ENCODE measurements at regions not wholly inside any gene's neighbourhood (a gene's known extent, or its start where the extent isn't known, plus 50 kb on each side); places are given as distances from the start of the nearest gene placed in this dataset.

GRCh38 chr2:217249121-217250012 is 389.5 kb upstream of the TNP1 start:
- WGBS (ENCODE audit: extremely low coverage, insufficient coverage, insufficient read length): no CpG with 5 or more reads among the region's 8 CpGs
- peaks cover 38% of the 10 kb centered on the region for H3K79me1 ChIP-seq (ENCODE audit: low read length)
- no peak overlapping the region for H3K9ac ChIP-seq (ENCODE audit: low read length)
- H3K4me2 ChIP-seq (ENCODE audit: low read length): peak overlapping the region; percentile 26
- no peak for DNase-seq
- H3K18ac ChIP-seq (ENCODE audit: low read length): no peak overlapping the region
- no peak overlapping the region for H3K4me3 ChIP-seq (ENCODE audit: low read depth, low read length)
- no peak overlapping the region for H2AK5ac ChIP-seq (ENCODE audit: low read length)
- no peaks in the 10 kb centered on the region for H3K36me3 ChIP-seq (ENCODE audit: control insufficient read depth in 1 of 2, insufficient read depth in 2 of 2, low read length in 2 of 2)
- no peak overlapping the region for H4K12ac ChIP-seq (ENCODE audit: low read depth, low read length)
- no peak overlapping the region for H3K23ac ChIP-seq (ENCODE audit: low read length)
- H2AFZ ChIP-seq (ENCODE audit: insufficient read depth, low read length, poor library complexity): no peak overlapping the region
- H3K9me3 ChIP-seq (ENCODE audit: insufficient read depth, low read depth, low read length): no peaks in the 10 kb centered on the region
- H3K79me2 ChIP-seq (ENCODE audit: control insufficient read depth, insufficient read depth, low read length, poor library complexity): peaks cover 7% of the 10 kb centered on the region
- peaks cover 20 to 23% of the 10 kb centered on the region in 2 experiments for H3K4me1 ChIP-seq (ENCODE audit: control insufficient read depth in 1 of 2, insufficient read depth in 2 of 2, low read length in 2 of 2)
- H3K27me3 ChIP-seq (ENCODE audit: insufficient read depth, low read length): no peaks in the 10 kb centered on the region
- H2BK120ac ChIP-seq (ENCODE audit: insufficient read depth, low read length, poor library complexity): peak overlapping the region; percentile 83
- peak overlapping the region; percentile 96 for H3K27ac ChIP-seq (ENCODE audit: low read depth, low read length)
- peak overlapping the region; percentile 97 for H4K91ac ChIP-seq (ENCODE audit: low read depth, low read length)
- H2BK5ac ChIP-seq (ENCODE audit: low read depth, low read length, poor library complexity): peak overlapping the region; percentile 96
- H3K14ac ChIP-seq (ENCODE audit: low read length): peak overlapping the region; percentile 21
- H4K8ac ChIP-seq (ENCODE audit: low read depth, low read length): no peak overlapping the region
- peak overlapping the region; percentile 12 for H2BK12ac ChIP-seq (ENCODE audit: low read length)
- H3K4ac ChIP-seq (ENCODE audit: low read depth, low read length): no peak overlapping the region

DNA sequence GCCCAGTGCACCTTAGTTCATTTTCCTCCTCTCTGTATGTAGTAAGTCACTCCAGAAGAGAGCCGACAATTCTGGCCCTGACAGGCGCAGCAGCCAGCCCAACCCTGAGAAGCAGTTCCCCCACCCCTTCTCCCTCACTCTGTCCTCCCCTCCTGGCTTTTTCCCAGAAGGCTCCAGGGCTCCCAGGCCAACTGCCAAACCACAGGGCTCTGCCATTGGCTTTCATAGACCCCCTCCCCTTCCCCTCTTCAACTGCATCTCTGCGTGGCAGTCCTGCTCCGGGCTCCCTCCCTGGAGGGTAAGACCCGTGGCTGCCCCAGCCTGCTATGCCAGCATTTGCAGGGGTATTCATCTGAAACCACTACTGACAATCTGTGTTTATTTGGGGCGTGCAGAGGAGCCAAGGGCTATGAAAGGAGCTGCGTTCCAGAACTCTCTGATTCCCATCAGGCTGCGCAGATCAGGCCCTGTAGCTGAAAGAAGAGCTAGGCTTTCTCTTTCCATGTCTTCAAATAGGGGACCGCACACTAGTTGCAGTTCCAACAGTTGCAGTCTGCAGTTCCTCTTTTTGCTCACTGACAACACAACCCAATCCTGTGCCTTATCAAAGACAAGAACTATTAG is 388.6 kb upstream of the TNP1 start:
- H2AFZ ChIP-seq (ENCODE audit: insufficient read depth, low read length, poor library complexity): peak overlapping the region; percentile 37
- peak overlapping the region; percentile 88 for H4K91ac ChIP-seq (ENCODE audit: low read depth, low read length)
- H4K12ac ChIP-seq (ENCODE audit: low read depth, low read length): peak overlapping the region; percentile 12
- H3K14ac ChIP-seq (ENCODE audit: low read length): peak overlapping the region; percentile 96
- no peaks in the 10 kb centered on the region for H3K9me3 ChIP-seq (ENCODE audit: insufficient read depth, low read depth, low read length)
- peaks cover 20 to 26% of the 10 kb centered on the region in 2 experiments for H3K4me1 ChIP-seq (ENCODE audit: control insufficient read depth in 1 of 2, insufficient read depth in 2 of 2, low read length in 2 of 2)
- peaks cover 7% of the 10 kb centered on the region for H3K79me2 ChIP-seq (ENCODE audit: control insufficient read depth, insufficient read depth, low read length, poor library complexity)
- peak overlapping the region; percentile 96 for H2BK5ac ChIP-seq (ENCODE audit: low read depth, low read length, poor library complexity)
- H2BK120ac ChIP-seq (ENCODE audit: insufficient read depth, low read length, poor library complexity): peak overlapping the region; percentile 97
- H2BK12ac ChIP-seq (ENCODE audit: low read length): peak overlapping the region; percentile 89
- no peak for DNase-seq
- no peak overlapping the region for H3K4me3 ChIP-seq (ENCODE audit: low read depth, low read length)
- WGBS (ENCODE audit: extremely low coverage, insufficient coverage, insufficient read length): no CpG with 5 or more reads among the region's 9 CpGs
- H2AK5ac ChIP-seq (ENCODE audit: low read length): peak overlapping the region; percentile 43
- H3K36me3 ChIP-seq (ENCODE audit: control insufficient read depth in 1 of 2, insufficient read depth in 2 of 2, low read length in 2 of 2): no peaks in the 10 kb centered on the region
- H3K18ac ChIP-seq (ENCODE audit: low read length): peak overlapping the region; percentile 92
- H4K8ac ChIP-seq (ENCODE audit: low read depth, low read length): peak overlapping the region; percentile 82
- H3K79me1 ChIP-seq (ENCODE audit: low read length): peaks cover 38% of the 10 kb centered on the region
- H3K4me2 ChIP-seq (ENCODE audit: low read length): no peak overlapping the region
- peak overlapping the region; percentile 18 for H3K9ac ChIP-seq (ENCODE audit: low read length)
- H3K23ac ChIP-seq (ENCODE audit: low read length): no peak overlapping the region
- H3K4ac ChIP-seq (ENCODE audit: low read depth, low read length): peak overlapping the region; percentile 71
- no peaks in the 10 kb centered on the region for H3K27me3 ChIP-seq (ENCODE audit: insufficient read depth, low read length)
- peak overlapping the region; percentile 96 for H3K27ac ChIP-seq (ENCODE audit: low read depth, low read length)

- Histone ChIP-seq H3K23ac (ENCODE audit: low read length) (no peak overlapping the region), H3K4me3 (ENCODE audit: low read depth, low read length) (no peak overlapping the region), H3K79me1 (ENCODE audit: low read length) (peaks cover 35% of the 10 kb centered on the region), H3K4me1 (ENCODE audit: control insufficient read depth in 1 of 2, insufficient read depth in 2 of 2, low read length in 2 of 2) (peaks cover 20 to 26% of the 10 kb centered on the region in 2 experiments), H3K9me3 (ENCODE audit: insufficient read depth, low read depth, low read length) (no peaks in the 10 kb centered on the region), H2AK5ac (ENCODE audit: low read length) (peak overlapping the region; percentile 43), H3K14ac (ENCODE audit: low read length) (peak overlapping the region; percentile 96), H3K9ac (ENCODE audit: low read length) (no peak overlapping the region), H2AFZ (ENCODE audit: insufficient read depth, low read length, poor library complexity) (no peak overlapping the region), H3K4ac (ENCODE audit: low read depth, low read length) (peak overlapping the region; percentile 71), H4K12ac (ENCODE audit: low read depth, low read length) (no peak overlapping the region), H3K36me3 (ENCODE audit: control insufficient read depth in 1 of 2, insufficient read depth in 2 of 2, low read length in 2 of 2) (no peaks in the 10 kb centered on the region), H2BK120ac (ENCODE audit: insufficient read depth, low read length, poor library complexity) (peak overlapping the region; percentile 97), H3K27me3 (ENCODE audit: insufficient read depth, low read length) (no peaks in the 10 kb centered on the region), H4K8ac (ENCODE audit: low read depth, low read length) (peak overlapping the region; percentile 82), H3K18ac (ENCODE audit: low read length) (peak overlapping the region; percentile 31), H2BK5ac (ENCODE audit: low read depth, low read length, poor library complexity) (peak overlapping the region; percentile 96), H3K79me2 (ENCODE audit: control insufficient read depth, insufficient read depth, low read length, poor library complexity) (peaks cover 7% of the 10 kb centered on the region), H2BK12ac (ENCODE audit: low read length) (peak overlapping the region; percentile 89), H4K91ac (ENCODE audit: low read depth, low read length) (peak overlapping the region; percentile 88), H3K27ac (ENCODE audit: low read depth, low read length) (peak overlapping the region; percentile 96), H3K4me2 (ENCODE audit: low read length) (no peak overlapping the region)
- DNase-seq: no peak
- WGBS (ENCODE audit: extremely low coverage, insufficient coverage, insufficient read length): no CpG with 5 or more reads among the region's 8 CpGs
These were observed 387.6 kb upstream of the TNP1 start for GRCh38 chr2:217247476-217247875.

DNA sequence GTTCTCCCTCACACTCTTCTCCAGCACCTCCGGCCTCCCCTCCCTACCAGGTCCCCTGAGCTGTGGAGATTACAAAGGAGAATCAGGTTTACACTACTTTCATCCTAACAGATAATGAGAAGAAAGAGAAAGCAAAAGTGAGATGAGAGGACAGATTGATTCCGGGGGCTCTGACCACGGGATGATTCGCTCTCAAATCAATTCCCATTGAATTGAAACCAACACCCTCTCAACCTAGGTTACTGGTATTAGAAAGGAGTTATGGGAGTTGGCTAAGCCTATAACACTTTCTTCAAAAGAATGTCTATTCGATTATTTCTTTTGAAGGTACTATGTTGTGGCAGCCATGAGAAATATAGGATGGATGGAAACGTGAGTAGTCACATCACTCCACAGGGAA is 386.2 kb upstream of the TNP1 start:
- Histone ChIP-seq H2BK12ac (ENCODE audit: low read length) (peak overlapping the region; percentile 78), H3K9me3 (ENCODE audit: insufficient read depth, low read depth, low read length) (no peaks in the 10 kb centered on the region), H3K4me3 (ENCODE audit: low read depth, low read length) (no peak overlapping the region), H3K4ac (ENCODE audit: low read depth, low read length) (no peak overlapping the region), H3K79me2 (ENCODE audit: control insufficient read depth, insufficient read depth, low read length, poor library complexity) (peaks cover 5% of the 10 kb centered on the region), H3K14ac (ENCODE audit: low read length) (peak overlapping the region; percentile 72), H4K12ac (ENCODE audit: low read depth, low read length) (no peak overlapping the region), H3K9ac (ENCODE audit: low read length) (no peak overlapping the region), H4K91ac (ENCODE audit: low read depth, low read length) (peak overlapping the region; percentile 50), H2BK5ac (ENCODE audit: low read depth, low read length, poor library complexity) (peak overlapping the region; percentile 31), H2BK120ac (ENCODE audit: insufficient read depth, low read length, poor library complexity) (peak overlapping the region; percentile 47), H3K36me3 (ENCODE audit: control insufficient read depth in 1 of 2, insufficient read depth in 2 of 2, low read length in 2 of 2) (no peaks in the 10 kb centered on the region), H3K27ac (ENCODE audit: low read depth, low read length) (no peak overlapping the region), H3K4me2 (ENCODE audit: low read length) (no peak overlapping the region), H3K18ac (ENCODE audit: low read length) (no peak overlapping the region), H2AFZ (ENCODE audit: insufficient read depth, low read length, poor library complexity) (no peak overlapping the region), H3K79me1 (ENCODE audit: low read length) (peaks cover 31% of the 10 kb centered on the region), H4K8ac (ENCODE audit: low read depth, low read length) (no peak overlapping the region), H3K27me3 (ENCODE audit: insufficient read depth, low read length) (no peaks in the 10 kb centered on the region), H2AK5ac (ENCODE audit: low read length) (peak overlapping the region; percentile 79), H3K23ac (ENCODE audit: low read length) (no peak overlapping the region), H3K4me1 (ENCODE audit: control insufficient read depth in 1 of 2, insufficient read depth in 2 of 2, low read length in 2 of 2) (peaks cover 18 to 23% of the 10 kb centered on the region in 2 experiments)
- no CpG with 5 or more reads among the region's 6 CpGs for WGBS (ENCODE audit: extremely low coverage, insufficient coverage, insufficient read length)
- DNase-seq: no peak
